CD14-positive monocyte (primary cell): ENCODE measurements at regions not wholly inside any gene's neighbourhood (a gene's known extent, or its start where the extent isn't known, plus 50 kb on each side); places are given as distances from the start of the nearest gene placed in this dataset.

ENCODE experiments used
- DNase-seq, 3 donors: peaks; one replicate each; pipeline ENCODE4 v3.0.0-alpha.2; 2011 to 2022
- H2AFZ ChIP-seq: 2 replicates; pipeline ENCODE4 v1.6.0; 2012; ENCODE audit warnings: mild to moderate bottlenecking, low read depth, low read length, inconsistent platforms; ENCODE audit not compliant: insufficient read depth, poor library complexity, severe bottlenecking
- H3K27ac ChIP-seq, 2 donors: 1 replicate in 1 of 2; 2 replicates in 1 of 2; pipeline ENCODE4 v1.5.1; 2012 to 2013; ENCODE audit warnings: low read length in 2 of 2, control low read depth in 1 of 2, inconsistent platforms in 1 of 2, low read depth in 1 of 2, mild to moderate bottlenecking in 1 of 2
- H3K27me3 ChIP-seq, 2 donors: one replicate each; pipeline versions ENCODE4 v1.6.0 to v1.6.1; 2011 to 2013; ENCODE audit warnings: low read length in 2 of 2; ENCODE audit not compliant: control insufficient read depth in 2 of 2, insufficient read depth in 2 of 2
- H3K36me3 ChIP-seq, 2 donors: replicated peaks in 1 of 2; 1 replicate in 1 of 2; 2 replicates in 1 of 2; pipeline versions ENCODE4 v1.5.1 to v1.6.1; 2012 to 2013; ENCODE audit warnings: low read length in 2 of 2, control low read depth in 1 of 2, inconsistent platforms in 1 of 2, mild to moderate bottlenecking in 1 of 2; ENCODE audit not compliant: insufficient read depth in 2 of 2, control insufficient read depth in 1 of 2
- H3K4me1 ChIP-seq, 2 donors: 1 replicate in 1 of 2; 2 replicates in 1 of 2; pipeline versions ENCODE4 v1.5.1 to v1.6.1; 2012 to 2013; ENCODE audit warnings: low read length in 2 of 2, control low read depth in 1 of 2, inconsistent platforms in 1 of 2, mild to moderate bottlenecking in 1 of 2, moderate library complexity in 1 of 2; ENCODE audit not compliant: insufficient read depth in 2 of 2, control insufficient read depth in 1 of 2
- H3K4me2 ChIP-seq: replicated peaks from 2 replicates; pipeline ENCODE3; 2012; ENCODE audit warnings: low read length, moderate library complexity, mild to moderate bottlenecking; ENCODE audit not compliant: poor library complexity, severe bottlenecking; ENCODE audit errors: extremely low read depth
- H3K4me3 ChIP-seq, 3 experiments: fragments of 200-600 bp in 1 of 3; sonication (generic) in 1 of 3; replicated peaks in 1 of 3; 1 replicate in 2 of 3; 2 replicates in 1 of 3; pipeline ENCODE4 v1.5.1; 2011 to 2013; ENCODE audit warnings: low read length in 3 of 3, mild to moderate bottlenecking in 3 of 3, control low read depth in 2 of 3, low read depth in 2 of 3, inconsistent platforms in 1 of 3, moderate library complexity in 1 of 3
- H3K79me2 ChIP-seq: 2 replicates; pipeline ENCODE4 v1.6.0; 2012; ENCODE audit warnings: mild to moderate bottlenecking, control low read depth, inconsistent platforms, low read length, moderate library complexity; ENCODE audit not compliant: insufficient read depth
- H3K9ac ChIP-seq: 2 replicates; pipeline ENCODE4 v1.6.0; 2017; ENCODE audit warnings: low read length, mild to moderate bottlenecking; ENCODE audit not compliant: insufficient read depth, poor library complexity, severe bottlenecking
- H3K9me3 ChIP-seq, 2 donors: replicated peaks in 1 of 2; 1 replicate in 1 of 2; 2 replicates in 1 of 2; pipeline versions ENCODE4 v1.5.1 to v1.6.1; 2012 to 2013; ENCODE audit warnings: low read length in 2 of 2, control low read depth in 1 of 2; ENCODE audit not compliant: control insufficient read depth in 1 of 2, insufficient read depth in 1 of 2
- H4K20me1 ChIP-seq: 2 replicates; pipeline ENCODE4 v1.6.0; 2012; ENCODE audit warnings: mild to moderate bottlenecking, low read length, control low read depth, moderate library complexity; ENCODE audit not compliant: insufficient read depth
- H3K27ac Mint-ChIP-seq, 7 donors: one replicate each; pipeline ENCODE4 v1.8.0; 2020; ENCODE audit warnings: mild to moderate bottlenecking in 7 of 7, mixed read lengths in 7 of 7, moderate library complexity in 6 of 7, inconsistent platforms in 2 of 7
- H3K27me3 Mint-ChIP-seq, 3 donors: one replicate each; pipeline ENCODE4 v1.8.0; 2021 to 2022; ENCODE audit warnings: low read depth in 3 of 3, mild to moderate bottlenecking in 3 of 3, mixed read lengths in 3 of 3, moderate library complexity in 3 of 3, inconsistent platforms in 1 of 3
- H3K36me3 Mint-ChIP-seq, 2 donors: one replicate each; pipeline ENCODE4 v1.8.0; 2020; ENCODE audit warnings: mixed read lengths in 2 of 2, inconsistent platforms in 1 of 2, mild to moderate bottlenecking in 1 of 2
- H3K4me1 Mint-ChIP-seq: one replicate; pipeline ENCODE4 v1.8.0; 2020; ENCODE audit warnings: mild to moderate bottlenecking, mixed read lengths
- H3K4me3 Mint-ChIP-seq, 2 donors: one replicate each; pipeline ENCODE4 v1.8.0; 2020; ENCODE audit warnings: mild to moderate bottlenecking in 2 of 2, mixed read lengths in 2 of 2, moderate library complexity in 1 of 2
- H3K9me3 Mint-ChIP-seq, 7 donors: one replicate each; pipeline ENCODE4 v1.8.0; 2020 to 2022; ENCODE audit warnings: mixed read lengths in 7 of 7, mild to moderate bottlenecking in 6 of 7, moderate library complexity in 6 of 7, inconsistent platforms in 2 of 7
- CTCF ChIP-seq: fragments of 200-600 bp; IDR thresholded peaks from one replicate; pipeline ENCODE4 v1.8.0; 2022; ENCODE audit warnings: antibody characterized with exemption, mild to moderate bottlenecking
- WGBS: methylation state at CpG from one replicate; pipeline ENCODE4 v1.1.5; 2013; ENCODE audit warnings: missing lambda C conversion rate; ENCODE audit not compliant: insufficient coverage; 5-methylcytosine and 5-hydroxymethylcytosine counted together
- intact Hi-C, 2 donors: fragments of 100-400 bp; cut with micrococcal nuclease; formaldehyde crosslinking; loops; one replicate each; pipeline versions ENCODE4 v1.15.0 to v1.15.1; 2023

- Mint-ChIP-seq H3K4me3 (no peak overlapping the region), H3K4me1 (peaks cover 3% of the 10 kb centered on the region), H3K27ac (no peak overlapping the region), H3K9me3 (peaks cover 0 to 3% (median 2%) of the 10 kb centered on the region in 7 donors), H3K27me3 (peaks cover 0 to 1% (median 0%) of the 10 kb centered on the region in 3 donors), H3K36me3 (no peaks in the 10 kb centered on the region)
- no peak for TF ChIP-seq CTCF
- DNase-seq, result no peak
- Histone ChIP-seq H2AFZ (no peak overlapping the region), H3K4me1 (no peaks in the 10 kb centered on the region), H3K27ac (no peak overlapping the region), H3K4me2 (no peak overlapping the region), H3K4me3 (no peak overlapping the region), H3K9me3 (no peaks in the 10 kb centered on the region), H3K36me3 (no peaks in the 10 kb centered on the region), H4K20me1 (no peaks in the 10 kb centered on the region), H3K79me2 (no peaks in the 10 kb centered on the region), H3K9ac (no peak overlapping the region), H3K27me3 (no peaks in the 10 kb centered on the region)
- intact Hi-C loops, result no loop called here
- no CpG with 5 or more reads among the region's 3 CpGs for WGBS
Measured at GRCh38 chr5:89359046-89359445, 476.1 kb upstream of the MEF2C start.

- WGBS, result no CpG with 5 or more reads among the region's 1 CpG
- Histone ChIP-seq H3K9me3 (no peaks in the 10 kb centered on the region), H3K9ac (no peak overlapping the region), H3K27me3 (no peaks in the 10 kb centered on the region), H3K4me1 (no peaks in the 10 kb centered on the region), H3K4me2 (no peak overlapping the region), H3K79me2 (no peaks in the 10 kb centered on the region), H3K4me3 (no peak overlapping the region), H3K36me3 (no peaks in the 10 kb centered on the region), H4K20me1 (no peaks in the 10 kb centered on the region), H2AFZ (peak overlapping the region; percentile 33), H3K27ac (no peak overlapping the region)
- Mint-ChIP-seq H3K4me1 (peaks cover 4% of the 10 kb centered on the region), H3K9me3 (peaks cover 0 to 3% (median 0%) of the 10 kb centered on the region in 7 donors), H3K27ac (no peak overlapping the region), H3K4me3 (no peak overlapping the region), H3K27me3 (no peaks in the 10 kb centered on the region), H3K36me3 (no peaks in the 10 kb centered on the region)
- TF ChIP-seq CTCF, result no peak
- no peak for DNase-seq
- intact Hi-C loops, result no loop called here
Measured at GRCh38 chr5:89353837-89354551, 471.0 kb upstream of the MEF2C start.
